GM19467 (cell line): ENCODE measurements at regions not wholly inside any gene's neighbourhood (a gene's known extent, or its start where the extent isn't known, plus 50 kb on each side); places are given as distances from the start of the nearest gene placed in this dataset.

Experiments
- ATAC-seq: cut with Tn5 transposase; IDR thresholded peaks from one replicate; pipeline ENCODE4 v1.9.1; 2021; ENCODE audit warnings: mild to moderate bottlenecking, moderate library complexity; ENCODE audit not compliant: unreplicated experiment

- ATAC-seq = no peak
Observed at GRCh38 chr6:138691595-138692057, 81.9 kb upstream of the CCDC28A start.

GRCh38 chr6:138692058-138692977 lies 81.3 kb upstream of the CCDC28A start:
- ATAC-seq = peak; percentile 58

GRCh38 chr6:138692978-138693909 lies 80.3 kb upstream of the CCDC28A start:
- ATAC-seq = peak; percentile 46

- ATAC-seq = no peak
Observed at GRCh38 chr6:138695193-138695592, 78.4 kb upstream of the CCDC28A start.

GRCh38 chr6:138714493-138714892 lies 59.1 kb upstream of the CCDC28A start:
- no peak for ATAC-seq

GRCh38 chr6:138716013-138716412 lies 57.6 kb upstream of the CCDC28A start:
- ATAC-seq = no peak

GRCh38 chr6:138716971-138717665 lies 56.5 kb upstream of the CCDC28A start:
- no peak for ATAC-seq

GRCh38 chr6:138719011-138719635 lies 54.4 kb upstream of the CCDC28A start:
- no peak for ATAC-seq

GRCh38 chr6:138719744-138720143 lies 53.8 kb upstream of the CCDC28A start:
- ATAC-seq = no peak

- peak; percentile 46 for ATAC-seq
Observed at GRCh38 chr6:138722425-138723371, 50.9 kb upstream of the CCDC28A start.
